ENCODE measurements at regions not wholly inside any gene's neighbourhood (a gene's known extent, or its start where the extent isn't known, plus 50 kb on each side); places are given as distances from the start of the nearest gene placed in this dataset.
"Not testable (repeated sequence)": the region's sequence is repeated elsewhere in the genome, so short reads cannot be mapped to it uniquely, and the experiment has no call there.

DNA sequence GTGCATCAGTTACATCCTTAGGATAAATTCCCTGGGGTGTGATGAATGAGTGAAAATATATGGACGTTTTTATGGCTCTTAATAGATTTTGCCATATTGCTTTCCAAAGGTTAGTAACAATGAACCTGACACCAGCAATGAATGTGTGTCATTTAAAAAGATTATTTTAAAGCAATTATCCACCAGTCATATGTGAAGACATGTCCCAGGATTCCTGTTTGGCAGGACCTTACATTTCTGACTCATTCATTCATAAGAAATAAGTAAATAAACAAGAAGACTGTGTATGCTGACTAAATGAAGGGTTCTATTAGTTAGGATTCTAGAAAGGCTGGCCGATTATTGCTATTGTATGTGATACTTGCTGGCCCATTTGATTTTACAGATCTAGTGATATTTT is 201.5 kb downstream of the SOX2 start:
- WGBS, result 64% methylated on average over 2 of the region's 2 CpGs
- Histone ChIP-seq H3K4me1 (ENCODE audit: insufficient read depth) (no peaks in the 10 kb centered on the region), H3K4me3 (ENCODE audit: low read depth, low read length) (no peak overlapping the region), H3K36me3 (ENCODE audit: insufficient read depth) (peaks cover 1% of the 10 kb centered on the region), H3K27ac (ENCODE audit: low read depth) (no peak overlapping the region)
- no peak for DNase-seq (ENCODE audit: extremely low spot score)

DNA sequence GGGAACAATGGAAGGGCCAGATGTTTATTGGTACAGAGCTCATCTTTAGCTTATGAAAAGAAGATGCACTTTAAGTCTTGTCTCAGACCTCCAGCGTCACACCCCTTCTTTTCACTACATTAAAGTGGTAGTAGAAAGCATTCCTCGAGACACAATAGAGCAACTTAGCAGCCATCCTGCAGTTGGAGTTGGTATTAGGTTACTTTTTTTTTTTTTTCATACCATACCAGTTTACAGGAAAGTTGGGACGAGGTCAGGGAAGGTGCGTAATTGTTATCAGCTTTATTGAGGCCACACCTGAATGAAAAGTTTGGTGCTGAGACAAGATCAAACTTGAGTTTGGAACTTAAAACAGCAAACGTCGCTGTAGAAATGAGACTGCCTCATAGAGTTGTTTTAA is 203.8 kb downstream of the SOX2 start:
- Histone ChIP-seq H3K4me1 (ENCODE audit: insufficient read depth) (no peaks in the 10 kb centered on the region), H3K36me3 (ENCODE audit: insufficient read depth) (peaks cover 1% of the 10 kb centered on the region), H3K4me3 (ENCODE audit: low read depth, low read length) (no peak overlapping the region), H3K27ac (ENCODE audit: low read depth) (no peak overlapping the region)
- no peak for DNase-seq (ENCODE audit: extremely low spot score)
- WGBS, result 44% methylated on average over 6 of the region's 6 CpGs

DNA sequence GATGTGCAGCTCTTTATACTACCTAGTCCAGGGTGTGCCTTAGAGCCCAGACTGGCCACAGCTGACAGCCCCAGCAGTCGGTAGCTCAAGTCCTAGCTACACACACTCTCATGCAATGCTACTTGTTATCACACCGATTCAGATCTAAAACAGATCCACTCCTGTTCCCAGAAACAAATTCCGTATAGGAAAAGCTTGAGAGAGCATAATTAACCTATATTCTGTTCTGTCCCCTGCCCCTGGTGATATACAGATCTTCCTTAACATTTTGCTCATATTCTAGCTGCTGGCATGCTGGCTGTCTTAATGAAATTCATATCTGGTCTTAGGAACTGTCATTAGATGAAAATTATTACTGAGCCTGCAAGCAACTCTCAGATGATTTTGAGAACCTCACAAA is 204.3 kb downstream of the SOX2 start:
- DNase-seq (ENCODE audit: extremely low spot score), result no peak
- WGBS, result 34% methylated on average over 3 of the region's 3 CpGs

DNA sequence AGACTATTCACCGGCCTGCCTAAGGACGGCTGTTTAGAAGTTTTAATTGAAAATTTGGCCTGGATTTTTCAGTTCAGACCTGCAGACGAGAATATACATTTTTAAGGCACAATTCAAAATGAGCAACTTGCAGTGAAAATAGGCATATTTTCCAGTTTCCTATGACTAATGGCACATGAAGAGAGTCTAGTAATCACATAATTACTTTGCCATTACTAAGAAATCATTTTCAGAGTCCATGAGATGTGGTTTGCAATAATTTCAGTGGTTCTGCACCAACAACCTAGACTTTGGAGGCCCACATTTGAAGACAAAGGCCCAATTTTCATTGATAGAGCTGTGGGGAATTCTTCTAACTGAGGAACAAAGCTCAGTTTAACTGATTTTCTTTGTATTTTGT is 205.3 kb downstream of the SOX2 start:
- no peaks in the 10 kb centered on the region for H3K4me1 ChIP-seq (ENCODE audit: insufficient read depth)
- H3K36me3 ChIP-seq (ENCODE audit: insufficient read depth), result peaks cover 1% of the 10 kb centered on the region
- 56% methylated on average over 3 of the region's 3 CpGs for WGBS
- H3K27ac ChIP-seq (ENCODE audit: low read depth), result no peak overlapping the region
- no peak overlapping the region for H3K4me3 ChIP-seq (ENCODE audit: low read depth, low read length)
- no peak for DNase-seq (ENCODE audit: extremely low spot score)

More for the DNA sequence above, 204.3 kb downstream of the SOX2 start:
- no peaks in the 10 kb centered on the region for H3K4me1 ChIP-seq (ENCODE audit: insufficient read depth)
- H3K36me3 ChIP-seq (ENCODE audit: insufficient read depth), result peaks cover 1% of the 10 kb centered on the region
- no peak overlapping the region for H3K4me3 ChIP-seq (ENCODE audit: low read depth, low read length)
- no peak overlapping the region for H3K27ac ChIP-seq (ENCODE audit: low read depth)

DNA sequence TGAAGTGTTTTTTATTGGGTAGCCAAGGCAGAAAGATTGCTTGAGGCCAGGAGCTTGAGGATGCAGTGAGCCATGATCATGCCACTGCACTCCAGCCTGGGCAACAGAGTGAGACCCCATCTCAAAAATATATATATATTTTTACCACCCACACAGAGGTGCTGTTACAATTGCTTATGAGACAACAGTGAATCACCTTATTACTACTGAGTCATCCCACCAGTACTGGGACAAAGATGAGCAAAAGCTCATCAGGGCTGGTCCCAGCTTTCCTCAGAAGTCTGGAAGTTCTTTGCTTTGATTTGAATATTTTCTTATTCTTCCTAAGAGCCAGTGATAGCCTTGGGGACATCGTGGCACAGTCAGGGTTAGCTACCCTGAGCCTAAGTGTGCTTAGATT is 207.7 kb downstream of the SOX2 start:
- H3K4me3 ChIP-seq (ENCODE audit: low read depth, low read length), result no peak overlapping the region
- H3K4me1 ChIP-seq (ENCODE audit: insufficient read depth), result no peaks in the 10 kb centered on the region
- peaks cover 1% of the 10 kb centered on the region for H3K36me3 ChIP-seq (ENCODE audit: insufficient read depth)
- no peak for DNase-seq (ENCODE audit: extremely low spot score)
- WGBS, result 71% methylated on average over 1 of the region's 1 CpG
- H3K27ac ChIP-seq (ENCODE audit: low read depth), result no peak overlapping the region

DNA sequence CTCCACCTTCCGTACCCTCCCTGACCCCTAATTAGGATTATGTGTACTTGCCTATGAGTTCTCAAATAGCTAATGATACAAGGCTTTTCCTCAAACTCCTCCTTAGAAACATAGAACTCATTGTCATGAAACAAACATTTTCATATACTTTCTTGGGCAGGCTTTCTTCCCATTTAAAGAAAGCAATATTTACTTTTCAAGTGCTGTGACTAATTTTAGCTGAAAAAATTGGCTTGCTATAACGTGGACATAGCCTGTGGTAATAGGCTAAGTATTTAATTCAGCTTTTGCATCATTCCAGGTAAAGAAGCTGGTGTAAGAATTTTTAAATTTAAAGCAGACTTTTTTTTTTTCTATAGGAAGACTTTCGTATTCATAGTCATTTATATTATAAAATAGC is 208.7 kb downstream of the SOX2 start:
- H3K36me3 ChIP-seq (ENCODE audit: insufficient read depth), result peaks cover 1% of the 10 kb centered on the region
- H3K4me3 ChIP-seq (ENCODE audit: low read depth, low read length), result no peak overlapping the region
- no peak overlapping the region for H3K27ac ChIP-seq (ENCODE audit: low read depth)
- WGBS, result 62% methylated on average over 3 of the region's 3 CpGs
- no peaks in the 10 kb centered on the region for H3K4me1 ChIP-seq (ENCODE audit: insufficient read depth)
- DNase-seq (ENCODE audit: extremely low spot score), result no peak

DNA sequence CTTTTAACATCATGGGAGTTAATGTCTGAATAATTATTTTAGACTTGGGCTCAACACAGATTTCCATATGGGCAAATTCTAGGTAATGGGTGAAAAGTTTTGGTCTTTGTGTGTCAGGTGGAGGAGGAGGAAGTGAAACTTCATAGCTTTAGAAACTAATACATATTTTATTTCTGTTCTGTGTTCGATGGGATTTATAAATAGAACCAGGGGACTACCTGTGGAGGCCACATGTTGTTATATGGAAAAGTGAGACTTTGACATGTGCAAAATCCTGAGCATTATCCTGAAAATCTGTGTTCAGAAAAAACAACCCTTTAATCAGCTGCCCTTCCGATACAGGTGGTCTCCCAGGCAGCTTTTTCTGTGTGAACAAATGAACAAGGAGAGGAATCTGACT is 209.5 kb downstream of the SOX2 start:
- no peak overlapping the region for H3K27ac ChIP-seq (ENCODE audit: low read depth)
- DNase-seq (ENCODE audit: extremely low spot score), result no peak
- 78% methylated on average over 2 of the region's 2 CpGs for WGBS

DNA sequence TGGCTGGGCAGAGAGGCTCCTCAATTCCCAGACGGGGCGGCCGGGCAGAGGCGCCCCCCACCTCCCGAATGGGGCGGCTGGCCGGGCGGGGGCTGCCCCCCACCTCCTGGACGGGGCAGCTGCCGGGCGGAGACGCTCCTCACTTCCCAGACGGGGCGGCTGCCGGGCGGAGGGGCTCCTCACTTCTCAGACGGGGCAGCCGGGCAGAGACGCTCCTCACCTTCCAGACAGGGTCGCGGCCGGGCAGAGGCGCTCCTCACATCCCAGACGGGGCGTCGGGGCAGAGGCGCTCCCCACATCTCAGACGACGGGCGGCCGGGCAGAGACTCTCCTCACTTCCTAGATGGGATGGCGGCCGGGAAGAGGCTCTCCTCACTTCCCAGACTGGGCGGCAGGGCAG is 214.1 kb downstream of the SOX2 start:
- WGBS, result 96% methylated on average over 34 of the region's 34 CpGs
- not testable (repeated sequence) for DNase-seq (ENCODE audit: extremely low spot score); H3K36me3 ChIP-seq (ENCODE audit: insufficient read depth); H3K27ac ChIP-seq (ENCODE audit: low read depth); H3K4me3 ChIP-seq (ENCODE audit: low read depth, low read length); H3K4me1 ChIP-seq (ENCODE audit: insufficient read depth)

More for the DNA sequence above, 209.5 kb downstream of the SOX2 start:
- peaks cover 1% of the 10 kb centered on the region for H3K36me3 ChIP-seq (ENCODE audit: insufficient read depth)
- no peak overlapping the region for H3K4me3 ChIP-seq (ENCODE audit: low read depth, low read length)
- no peaks in the 10 kb centered on the region for H3K4me1 ChIP-seq (ENCODE audit: insufficient read depth)

DNA sequence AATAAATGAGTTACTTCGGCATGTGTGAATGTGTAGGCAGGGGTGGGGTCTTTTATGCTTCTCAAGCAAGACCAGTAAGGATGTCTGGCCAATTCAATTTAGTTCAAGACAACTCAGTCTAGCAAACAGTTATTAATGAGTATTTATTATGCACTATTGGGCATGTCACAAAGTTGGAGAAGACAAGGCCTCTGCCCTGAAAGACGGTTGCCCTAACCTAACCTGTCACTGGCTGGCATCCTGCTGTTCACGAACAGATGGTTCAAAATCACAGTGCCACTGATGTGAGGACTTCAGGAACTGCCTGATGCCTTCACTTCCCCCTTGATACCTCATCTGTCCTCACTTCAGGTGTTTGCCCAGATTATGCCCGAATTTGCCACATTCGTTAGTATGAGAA is 217.8 kb downstream of the SOX2 start:
- Histone ChIP-seq H3K27ac (ENCODE audit: low read depth) (no peak overlapping the region), H3K4me1 (ENCODE audit: insufficient read depth) (no peaks in the 10 kb centered on the region), H3K36me3 (ENCODE audit: insufficient read depth) (no peaks in the 10 kb centered on the region), H3K4me3 (ENCODE audit: low read depth, low read length) (no peak overlapping the region)
- WGBS, result 80% methylated on average over 5 of the region's 5 CpGs
- no peak for DNase-seq (ENCODE audit: extremely low spot score)

DNA sequence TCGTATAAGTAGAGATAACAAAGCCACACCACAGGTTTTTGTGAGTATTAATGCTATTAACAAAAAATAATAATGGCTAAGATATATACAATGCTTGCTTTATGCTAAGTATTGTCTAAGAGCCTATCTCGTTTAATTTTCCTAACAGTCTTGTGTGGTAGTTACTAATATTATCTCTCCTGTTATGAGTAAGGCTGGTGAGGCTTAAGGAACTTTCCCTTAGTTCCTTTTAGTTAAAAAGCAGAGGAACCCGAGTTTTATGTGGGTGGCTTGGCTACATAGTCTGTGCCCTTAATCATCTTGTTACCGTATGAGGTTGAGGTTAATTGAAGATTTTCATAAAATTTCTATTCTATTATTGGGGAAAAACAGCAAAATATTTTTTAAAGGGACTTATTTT is 218.4 kb downstream of the SOX2 start:
- Histone ChIP-seq H3K36me3 (ENCODE audit: insufficient read depth) (no peaks in the 10 kb centered on the region), H3K4me1 (ENCODE audit: insufficient read depth) (no peaks in the 10 kb centered on the region), H3K27ac (ENCODE audit: low read depth) (no peak overlapping the region), H3K4me3 (ENCODE audit: low read depth, low read length) (no peak overlapping the region)
- 66% methylated on average over 4 of the region's 4 CpGs for WGBS
- no peak for DNase-seq (ENCODE audit: extremely low spot score)

DNA sequence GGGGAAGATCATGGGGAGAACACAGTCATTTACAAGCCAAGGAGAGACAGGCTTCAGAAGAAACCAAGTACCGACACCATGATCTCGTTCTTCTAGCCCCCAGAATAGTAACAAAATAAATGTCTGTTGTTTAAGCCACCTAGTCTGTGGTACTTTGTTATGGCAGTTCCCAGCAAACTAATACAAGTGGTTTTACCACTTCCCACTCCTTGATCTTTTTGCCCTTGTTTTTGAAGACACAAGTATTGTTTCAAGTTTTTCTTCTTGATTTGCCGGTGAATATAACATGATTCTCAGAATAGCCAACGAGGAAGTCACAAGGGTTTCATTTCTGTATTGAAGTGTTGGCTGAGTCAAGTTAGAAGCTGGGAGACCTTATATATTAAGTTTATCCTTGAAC is 220.3 kb downstream of the SOX2 start:
- no peaks in the 10 kb centered on the region for H3K36me3 ChIP-seq (ENCODE audit: insufficient read depth)
- H3K27ac ChIP-seq (ENCODE audit: low read depth), result no peak overlapping the region
- H3K4me3 ChIP-seq (ENCODE audit: low read depth, low read length), result no peak overlapping the region
- no peaks in the 10 kb centered on the region for H3K4me1 ChIP-seq (ENCODE audit: insufficient read depth)
- DNase-seq (ENCODE audit: extremely low spot score), result no peak
- WGBS, result 55% methylated on average over 4 of the region's 4 CpGs

DNA sequence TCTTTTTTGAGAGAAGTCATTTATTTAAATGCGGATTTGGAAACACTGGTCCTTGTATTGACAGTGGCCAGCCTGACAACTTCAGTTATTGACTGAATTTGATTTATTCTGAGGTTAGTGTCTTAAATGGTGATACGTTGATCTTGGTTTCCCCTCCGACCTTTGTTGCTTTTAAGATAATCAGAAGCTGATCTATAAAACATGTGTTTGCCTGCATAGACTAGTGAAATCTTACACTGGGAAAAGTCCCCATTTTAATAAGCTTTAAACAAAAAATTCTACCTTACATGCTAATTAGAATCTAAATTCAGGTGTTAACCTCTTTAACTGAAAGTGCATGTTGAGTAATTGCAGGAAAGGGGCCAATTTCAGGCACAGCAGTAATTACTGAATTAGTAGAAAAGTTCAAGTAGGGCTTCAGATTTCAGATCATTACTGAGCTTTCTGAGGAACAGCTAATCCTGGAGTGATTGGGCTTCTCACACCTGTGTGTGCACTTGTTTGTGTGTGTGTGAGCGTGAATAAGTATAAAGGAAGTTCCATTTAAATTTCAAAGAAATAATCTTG is 221.4 kb downstream of the SOX2 start:
- DNase-seq (ENCODE audit: extremely low spot score), result no peak

DNA sequence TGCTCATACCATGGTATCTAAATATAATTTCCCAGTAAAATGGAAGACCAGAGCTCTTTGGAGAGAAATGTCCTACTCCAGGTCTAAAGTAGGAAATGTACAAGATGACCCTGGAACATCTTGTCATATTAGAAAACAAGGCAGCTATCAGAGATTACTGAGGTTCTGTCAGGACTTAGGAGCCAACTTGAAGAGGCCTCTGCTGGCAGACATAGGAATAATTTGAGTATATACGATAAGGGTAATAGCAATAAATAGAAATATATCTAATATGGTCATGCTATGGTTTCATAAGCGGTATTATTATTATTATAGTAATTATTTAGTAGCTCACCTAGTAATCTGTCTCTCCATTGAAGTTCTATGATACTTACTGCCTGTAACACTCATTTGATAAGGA is 224.2 kb downstream of the SOX2 start:
- no peak overlapping the region for H3K27ac ChIP-seq (ENCODE audit: low read depth)
- no peak for DNase-seq (ENCODE audit: extremely low spot score)
- H3K4me3 ChIP-seq (ENCODE audit: low read depth, low read length), result no peak overlapping the region
- no peaks in the 10 kb centered on the region for H3K4me1 ChIP-seq (ENCODE audit: insufficient read depth)
- 92% methylated on average over 2 of the region's 2 CpGs for WGBS
- H3K36me3 ChIP-seq (ENCODE audit: insufficient read depth), result no peaks in the 10 kb centered on the region

More for the DNA sequence above, 221.4 kb downstream of the SOX2 start:
- no peak overlapping the region for H3K27ac ChIP-seq (ENCODE audit: low read depth)
- no peaks in the 10 kb centered on the region for H3K4me1 ChIP-seq (ENCODE audit: insufficient read depth)
- no peaks in the 10 kb centered on the region for H3K36me3 ChIP-seq (ENCODE audit: insufficient read depth)
- WGBS, result 47% methylated on average over 4 of the region's 4 CpGs
- no peak overlapping the region for H3K4me3 ChIP-seq (ENCODE audit: low read depth, low read length)

DNA sequence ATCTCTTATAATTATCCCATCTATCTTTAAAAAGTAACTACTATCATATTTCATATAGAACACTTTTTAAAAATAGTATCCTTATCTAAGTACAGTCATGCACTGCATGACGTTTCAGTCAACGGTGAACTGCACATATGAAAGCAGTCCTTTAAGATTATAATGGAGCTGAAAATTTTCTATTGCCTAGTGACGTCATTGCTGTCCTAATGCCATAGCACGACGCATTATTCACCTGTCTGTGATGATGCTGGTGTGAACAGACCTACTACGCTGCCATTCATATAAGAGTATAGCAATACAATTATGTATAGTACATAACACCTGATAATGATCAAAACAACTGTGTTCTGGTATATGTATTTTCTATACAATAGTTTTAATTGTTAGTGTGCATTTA is 225.0 kb downstream of the SOX2 start:
- no peaks in the 10 kb centered on the region for H3K4me1 ChIP-seq (ENCODE audit: insufficient read depth)
- no peak overlapping the region for H3K4me3 ChIP-seq (ENCODE audit: low read depth, low read length)
- no peaks in the 10 kb centered on the region for H3K36me3 ChIP-seq (ENCODE audit: insufficient read depth)
- WGBS, result 82% methylated on average over 6 of the region's 6 CpGs
- no peak overlapping the region for H3K27ac ChIP-seq (ENCODE audit: low read depth)
- no peak for DNase-seq (ENCODE audit: extremely low spot score)

DNA sequence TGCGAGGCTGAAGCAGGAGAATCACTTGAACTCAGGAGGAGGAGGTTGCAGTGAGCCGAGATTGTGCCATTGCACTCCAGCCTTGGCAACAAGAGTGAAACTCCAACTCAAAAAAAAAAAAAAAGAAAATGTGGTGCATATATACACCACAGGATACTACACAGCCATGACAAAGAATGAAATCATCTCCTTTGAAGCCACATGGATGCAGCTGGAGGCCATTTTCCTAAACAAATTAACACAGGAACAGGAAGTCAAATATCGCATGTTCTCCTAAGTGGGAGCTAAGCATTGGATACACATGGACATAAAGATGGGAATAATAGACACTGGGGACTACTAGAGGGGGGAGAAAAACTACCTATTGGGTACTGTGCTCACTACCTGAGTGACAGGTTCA is 226.9 kb downstream of the SOX2 start:
- WGBS, result 87% methylated on average over 3 of the region's 3 CpGs
- H3K27ac ChIP-seq (ENCODE audit: low read depth); DNase-seq (ENCODE audit: extremely low spot score); H3K4me3 ChIP-seq (ENCODE audit: low read depth, low read length); H3K36me3 ChIP-seq (ENCODE audit: insufficient read depth); H3K4me1 ChIP-seq (ENCODE audit: insufficient read depth): not testable (repeated sequence)
